ENCODE measurements at regions not wholly inside any gene's neighbourhood (a gene's known extent, or its start where the extent isn't known, plus 50 kb on each side); places are given as distances from the start of the nearest gene placed in this dataset.
"Not testable (repeated sequence)": the region's sequence is repeated elsewhere in the genome, so short reads cannot be mapped to it uniquely, and the experiment has no call there.

GRCh38 chr2:220753486-220753885 is 818.6 kb downstream of the EPHA4 start:
- intact Hi-C loops (cut with DNase I), result no loop called here
- no peak overlapping the region for H3K27ac ChIP-seq
- DNase-seq, result no peak
- TF ChIP-seq POLR2A (IDR thresholded peaks at IDR 0.05), result no peak
- no peak for TF ChIP-seq CTCF (IDR thresholded peaks at IDR 0.05)
- no peaks in the 10 kb centered on the region for H3K36me3 ChIP-seq
- no peaks in the 10 kb centered on the region for H3K9me3 ChIP-seq
- peaks cover 4 to 7% of the 10 kb centered on the region in 2 donors for H3K4me1 ChIP-seq
- H3K27me3 ChIP-seq, result no peaks in the 10 kb centered on the region
- H3K4me3 ChIP-seq (replicated peaks in 1 of 3), result no peak overlapping the region
- 76 to 88% methylated on average over 3 of the region's 3 CpGs for WGBS, 2 donors

- no peak overlapping the region for H3K4me3 ChIP-seq (replicated peaks in 1 of 3)
- WGBS, 2 donors, result 89 to 91% methylated on average over 6 of the region's 6 CpGs
- intact Hi-C loops (cut with DNase I), result no loop called here
Observed at GRCh38 chr2:220756653-220757052, 815.5 kb downstream of the EPHA4 start.

GRCh38 chr2:220758376-220758775 is 813.7 kb downstream of the EPHA4 start:
- H3K27ac ChIP-seq; H3K4me1 ChIP-seq; intact Hi-C loops (cut with DNase I); H3K27me3 ChIP-seq; DNase-seq; H3K9me3 ChIP-seq; H3K4me3 ChIP-seq (replicated peaks in 1 of 3); H3K36me3 ChIP-seq: not testable (repeated sequence)
- WGBS, 2 donors, result 94 to 95% methylated on average over 5 of the region's 5 CpGs

More at GRCh38 chr2:220756653-220757052, 815.5 kb downstream of the EPHA4 start:
- Histone ChIP-seq H3K4me1 (peaks cover 4 to 7% of the 10 kb centered on the region in 2 donors), H3K9me3 (no peaks in the 10 kb centered on the region), H3K27me3 (no peaks in the 10 kb centered on the region), H3K27ac (no peak overlapping the region), H3K36me3 (no peaks in the 10 kb centered on the region)
- TF ChIP-seq CTCF (IDR thresholded peaks at IDR 0.05), result no peak
- TF ChIP-seq POLR2A (IDR thresholded peaks at IDR 0.05), result no peak
- no peak for DNase-seq

- no peak overlapping the region for H3K27ac ChIP-seq
- DNase-seq, result no peak
- intact Hi-C loops (cut with DNase I), result no loop called here
- TF ChIP-seq CTCF (IDR thresholded peaks at IDR 0.05) (no peak), POLR2A (IDR thresholded peaks at IDR 0.05) (no peak)
- no peaks in the 10 kb centered on the region for H3K27me3 ChIP-seq
- 68 to 76% methylated on average over 5 of the region's 5 CpGs for WGBS, 2 donors
- H3K9me3 ChIP-seq, result no peaks in the 10 kb centered on the region
- no peak overlapping the region for H3K4me3 ChIP-seq (replicated peaks in 1 of 3)
- H3K36me3 ChIP-seq, result no peaks in the 10 kb centered on the region
- H3K4me1 ChIP-seq, result no peaks in the 10 kb centered on the region
Observed at GRCh38 chr2:220764171-220764570, 807.9 kb downstream of the EPHA4 start.

GRCh38 chr2:220767591-220768255 is 804.4 kb downstream of the EPHA4 start:
- intact Hi-C loops (cut with DNase I), result no loop called here
- WGBS, 2 donors, result 82 to 85% methylated on average over 3 of the region's 3 CpGs
- no peak for DNase-seq
- H3K36me3 ChIP-seq, result no peaks in the 10 kb centered on the region
- no peak for TF ChIP-seq CTCF (IDR thresholded peaks at IDR 0.05)
- TF ChIP-seq POLR2A (IDR thresholded peaks at IDR 0.05), result no peak
- no peak overlapping the region for H3K4me3 ChIP-seq (replicated peaks in 1 of 3)
- H3K9me3 ChIP-seq, result no peaks in the 10 kb centered on the region
- H3K27me3 ChIP-seq, result no peaks in the 10 kb centered on the region
- H3K4me1 ChIP-seq, result no peaks in the 10 kb centered on the region
- H3K27ac ChIP-seq, result no peak overlapping the region

All from thyroid gland (tissue), 4 donors.